PC-3 (cell line): ENCODE measurements at regions not wholly inside any gene's neighbourhood (a gene's known extent, or its start where the extent isn't known, plus 50 kb on each side); places are given as distances from the start of the nearest gene placed in this dataset.
A peak's percentile ranks its signal among the peaks of the same experiment; 100 is the strongest.

Experiments used
- ATAC-seq: fragments of 200-7000 bp; cut with Tn5 transposase; 2 replicates; pipeline ENCODE4 v1.9.1; 2020; ENCODE audit warnings: mild to moderate bottlenecking, moderate library complexity
- BruUV-seq: library from RNA; stranded (reverse); fragments of 400-500 nt; replicated peaks from 2 replicates; lab custom pipeline; 2021; lab: Mats Ljungman, UMichigan
- CTCF ChIA-PET: fragments of 300-600 bp; sonication (Branson Sonifier 250); formaldehyde crosslinking; loops from one replicate; lab custom pipeline; 2022; ENCODE audit warnings: antibody characterized with exemption; lab: Charles Lee
- POLR2A ChIA-PET: fragments of 300-600 bp; sonication (Branson Sonifier 250); formaldehyde crosslinking; loops from one replicate; lab custom pipeline; 2022; ENCODE audit warnings: antibody characterized with exemption; ENCODE audit not compliant: unreplicated experiment; lab: Charles Lee
- DNase-seq: peaks from one replicate; pipeline ENCODE4 v3.0.0-alpha.2; 2015
- H2AFZ ChIP-seq: fragments of 300-600 bp; sonication (generic); 2 replicates; pipeline ENCODE4 v1.6.0; 2016; ENCODE audit warnings: antibody characterized with exemption, low read length
- H3F3A ChIP-seq: fragments of 300-600 bp; sonication (generic); one replicate; pipeline ENCODE4 v1.6.0; 2017; ENCODE audit warnings: antibody characterized with exemption, low read length, control low read depth, mild to moderate bottlenecking; ENCODE audit not compliant: unreplicated experiment
- H3K27ac ChIP-seq: fragments of 300-600 bp; sonication (generic); 2 replicates; pipeline ENCODE4 v1.5.1; 2016; ENCODE audit warnings: mild to moderate bottlenecking, low read length
- H3K27me3 ChIP-seq: fragments of 300-600 bp; sonication (generic); 2 replicates; pipeline ENCODE4 v1.6.1; 2016; ENCODE audit warnings: low read length, mixed read lengths
- H3K36me3 ChIP-seq: fragments of 300-600 bp; sonication (generic); 2 replicates; pipeline ENCODE4 v1.6.1; 2016; ENCODE audit warnings: low read depth, mixed run types, low read length, mixed read lengths
- H3K4me1 ChIP-seq: fragments of 300-600 bp; sonication (generic); 2 replicates; pipeline ENCODE4 v1.5.1; 2016; ENCODE audit warnings: low read length; ENCODE audit not compliant: insufficient read depth
- H3K4me2 ChIP-seq: fragments of 300-600 bp; sonication (generic); 2 replicates; pipeline ENCODE4 v1.6.0; 2016; ENCODE audit warnings: low read length
- H3K4me3 ChIP-seq: fragments of 300-600 bp; sonication (generic); 2 replicates; pipeline ENCODE4 v1.5.1; 2016; ENCODE audit warnings: mild to moderate bottlenecking, low read length, mixed read lengths
- H3K79me2 ChIP-seq: fragments of 300-600 bp; sonication (generic); 2 replicates; pipeline ENCODE4 v1.6.1; 2017; ENCODE audit warnings: low read length, mixed read lengths
- H3K9ac ChIP-seq: fragments of 300-600 bp; sonication (generic); 2 replicates; pipeline ENCODE4 v1.6.0; 2016; ENCODE audit warnings: mild to moderate bottlenecking, low read length
- H3K9me2 ChIP-seq: fragments of 300-600 bp; sonication (generic); replicated peaks from 2 replicates; pipeline ENCODE4 v1.6.1; 2016; ENCODE audit warnings: mixed run types, low read length, mixed read lengths
- H3K9me3 ChIP-seq: fragments of 300-600 bp; sonication (generic); 2 replicates; pipeline ENCODE4 v1.6.1; 2016; ENCODE audit warnings: low read length, mixed read lengths
- H4K20me1 ChIP-seq: fragments of 300-600 bp; sonication (generic); 2 replicates; pipeline ENCODE4 v1.6.1; 2016; ENCODE audit warnings: low read length, mixed read lengths
- CTCF ChIP-seq: fragments of 300-600 bp; sonication (generic); conservative IDR thresholded peaks from 2 replicates; pipeline ENCODE4 v1.5.1; 2017; ENCODE audit warnings: antibody characterized with exemption, low read depth, mild to moderate bottlenecking, low read length
- EZH2 ChIP-seq: fragments of 300-600 bp; sonication (generic); IDR thresholded peaks from one replicate; pipeline ENCODE4 v1.6.1; 2017; ENCODE audit warnings: antibody characterized with exemption, mild to moderate bottlenecking, low read length; ENCODE audit not compliant: unreplicated experiment
- EZH2phosphoT487 ChIP-seq: fragments of 300-600 bp; sonication (generic); IDR thresholded peaks from 2 replicates; pipeline ENCODE4 v1.6.1; 2018; ENCODE audit warnings: mild to moderate bottlenecking, antibody characterized with exemption, low read length, borderline replicate concordance
- intact Hi-C: fragments of 100-400 bp; cut with micrococcal nuclease; formaldehyde crosslinking; loops from 2 replicates; pipeline ENCODE4 v1.9.0; 2023

GRCh38 chr5:92909602-92909962 is 671.4 kb downstream of the NR2F1-AS1 start:
- ChIA-PET POLR2A (no interaction called here), CTCF (interaction anchor here (0.7 kb wide), 1 partner anchor 264 kb away, joined by 8 read pairs; no protein-coding TSS in a partner anchor)
- H3K4me1 ChIP-seq: peaks cover 16% of the 10 kb centered on the region
- no peak overlapping the region for H3K4me2 ChIP-seq
- BruUV-seq: no TSS peak
- no peak overlapping the region for H3K9ac ChIP-seq
- ATAC-seq: peak; percentile 50; the same call in 1 of the 2 replicates
- H3K27me3 ChIP-seq: no peaks in the 10 kb centered on the region
- H3K36me3 ChIP-seq: no peaks in the 10 kb centered on the region
- no peaks in the 10 kb centered on the region for H3K9me3 ChIP-seq
- H3K79me2 ChIP-seq: no peaks in the 10 kb centered on the region
- no peaks in the 10 kb centered on the region for H4K20me1 ChIP-seq
- H3K4me3 ChIP-seq: no peak overlapping the region
- no peak overlapping the region for H2AFZ ChIP-seq
- DNase-seq: peak; percentile 29
- H3F3A ChIP-seq: no peaks in the 10 kb centered on the region
- intact Hi-C loops: loop anchor here (10.0 kb wide), 1 partner anchor 895 kb away; no protein-coding TSS in a partner anchor
- TF ChIP-seq EZH2phosphoT487 (no peak), CTCF (peak; percentile 83), EZH2 (no peak)
- H3K27ac ChIP-seq: no peak overlapping the region
- no peaks in the 10 kb centered on the region for H3K9me2 ChIP-seq

- Histone ChIP-seq H3K9me3 (no peaks in the 10 kb centered on the region), H3K79me2 (no peaks in the 10 kb centered on the region), H3K4me2 (no peak overlapping the region), H3K9ac (no peak overlapping the region), H3K4me1 (peaks cover 15% of the 10 kb centered on the region), H3K9me2 (no peaks in the 10 kb centered on the region), H3F3A (no peaks in the 10 kb centered on the region), H3K27me3 (no peaks in the 10 kb centered on the region), H2AFZ (no peak overlapping the region), H3K36me3 (no peaks in the 10 kb centered on the region), H3K27ac (no peak overlapping the region), H4K20me1 (no peaks in the 10 kb centered on the region), H3K4me3 (no peak overlapping the region)
- BruUV-seq: no TSS peak
- ATAC-seq: no peak
- CTCF ChIA-PET: interaction anchor here (0.5 to 0.8 kb wide), 3 partner anchors 265 to 892 kb away, joined by 3 to 8 read pairs (median 6); no protein-coding TSS in a partner anchor
- POLR2A ChIA-PET: interaction anchor here (0.6 kb wide), 2 partner anchors 145 to 891 kb away, joined by 6 to 8 read pairs; no protein-coding TSS in a partner anchor
- intact Hi-C loops: loop anchor here (10.0 kb wide), 1 partner anchor 896 kb away; no protein-coding TSS in a partner anchor
- TF ChIP-seq EZH2 (no peak), EZH2phosphoT487 (no peak), CTCF (no peak)
- no peak for DNase-seq
Measured at GRCh38 chr5:92908952-92909601, 671.9 kb downstream of the NR2F1-AS1 start.
